ENCODE measurements at regions not wholly inside any gene's neighbourhood (a gene's known extent, or its start where the extent isn't known, plus 50 kb on each side); places are given as distances from the start of the nearest gene placed in this dataset.

DNA sequence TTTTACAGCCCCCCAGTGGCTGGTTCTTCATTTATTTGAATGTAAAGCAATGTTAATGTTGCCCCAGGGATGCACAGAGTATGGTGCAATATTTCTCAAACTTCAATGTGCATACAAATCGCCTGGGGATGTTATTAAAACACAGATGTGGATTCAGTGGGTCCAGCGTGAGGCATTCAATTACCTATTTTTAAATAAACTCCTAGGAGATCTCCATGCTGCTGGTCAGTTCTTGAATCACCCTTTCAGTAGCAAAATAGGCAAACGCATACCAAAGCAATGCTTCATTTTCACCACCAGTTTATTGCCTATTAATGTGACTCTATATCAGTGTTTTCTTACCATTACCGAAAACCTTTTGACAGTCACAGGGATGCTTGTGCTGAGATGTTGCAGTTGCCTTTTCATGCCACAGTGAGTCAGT, 530.7 kb downstream of the CBLN2 start:
- DNase-seq (ENCODE audit: low spot score), result no peak
- TF ChIP-seq, protein P1, sequence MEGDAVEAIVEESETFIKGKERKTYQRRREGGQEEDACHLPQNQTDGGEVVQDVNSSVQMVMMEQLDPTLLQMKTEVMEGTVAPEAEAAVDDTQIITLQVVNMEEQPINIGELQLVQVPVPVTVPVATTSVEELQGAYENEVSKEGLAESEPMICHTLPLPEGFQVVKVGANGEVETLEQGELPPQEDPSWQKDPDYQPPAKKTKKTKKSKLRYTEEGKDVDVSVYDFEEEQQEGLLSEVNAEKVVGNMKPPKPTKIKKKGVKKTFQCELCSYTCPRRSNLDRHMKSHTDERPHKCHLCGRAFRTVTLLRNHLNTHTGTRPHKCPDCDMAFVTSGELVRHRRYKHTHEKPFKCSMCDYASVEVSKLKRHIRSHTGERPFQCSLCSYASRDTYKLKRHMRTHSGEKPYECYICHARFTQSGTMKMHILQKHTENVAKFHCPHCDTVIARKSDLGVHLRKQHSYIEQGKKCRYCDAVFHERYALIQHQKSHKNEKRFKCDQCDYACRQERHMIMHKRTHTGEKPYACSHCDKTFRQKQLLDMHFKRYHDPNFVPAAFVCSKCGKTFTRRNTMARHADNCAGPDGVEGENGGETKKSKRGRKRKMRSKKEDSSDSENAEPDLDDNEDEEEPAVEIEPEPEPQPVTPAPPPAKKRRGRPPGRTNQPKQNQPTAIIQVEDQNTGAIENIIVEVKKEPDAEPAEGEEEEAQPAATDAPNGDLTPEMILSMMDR (IDR thresholded peaks at IDR 0.05), result no peak
- Histone ChIP-seq H3K27ac (no peak overlapping the region), H3K4me3 (no peak overlapping the region)

- DNase-seq (ENCODE audit: low spot score), result no peak
- H3K4me3 ChIP-seq, result no peak overlapping the region
- TF ChIP-seq, protein P1 (IDR thresholded peaks at IDR 0.05), result no peak
- no peak overlapping the region for H3K27ac ChIP-seq
Observed at GRCh38 chr18:71998547-71999097, 545.5 kb downstream of the CBLN2 start.

DNA sequence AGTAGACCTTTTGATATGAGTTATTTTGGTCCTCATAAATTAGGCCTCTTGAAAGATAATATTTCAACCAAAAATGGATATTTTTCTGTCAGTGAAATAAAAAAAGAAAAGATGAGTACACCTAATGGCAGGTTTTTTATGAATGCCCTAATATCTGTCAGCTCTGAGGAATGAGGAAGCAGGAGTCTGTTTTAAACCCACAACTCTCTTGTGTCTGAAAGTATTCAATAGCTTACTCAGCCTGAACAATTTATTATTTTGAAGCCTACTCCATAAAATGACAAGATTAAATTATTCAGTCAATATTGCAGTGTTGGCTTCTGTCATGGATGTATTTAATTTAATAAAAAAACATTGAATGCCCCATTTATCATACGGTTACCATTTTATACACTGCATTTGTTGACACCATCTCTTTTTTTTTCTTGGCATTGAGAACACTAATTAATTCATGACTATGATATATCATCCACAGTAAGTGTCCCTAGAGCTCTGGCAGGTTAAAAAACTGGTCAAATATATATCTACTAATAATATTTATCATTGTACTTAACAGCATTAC, 548.2 kb downstream of the CBLN2 start:
- no peak for DNase-seq (ENCODE audit: low spot score)
- H3K4me3 ChIP-seq, result no peak overlapping the region
- H3K27ac ChIP-seq, result no peak overlapping the region
- TF ChIP-seq, protein P1 (IDR thresholded peaks at IDR 0.05), result no peak

DNA sequence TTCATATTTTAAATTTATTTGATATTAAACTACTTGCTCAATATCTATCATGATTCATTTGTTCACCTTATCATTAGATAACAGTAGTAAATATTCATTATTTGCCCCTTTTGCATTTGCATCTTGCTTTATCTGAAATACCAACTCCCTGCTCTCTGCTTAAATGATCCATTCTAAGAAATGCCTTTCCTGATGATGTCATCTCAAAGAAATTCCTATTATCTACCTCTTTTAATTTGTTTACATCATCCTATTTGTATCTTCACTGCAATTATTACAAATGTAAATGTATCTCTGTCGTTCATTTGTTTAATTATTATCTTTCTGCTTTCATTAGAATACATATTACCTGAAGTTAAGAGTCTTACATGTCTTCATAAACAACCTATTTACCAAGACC, 549.9 kb downstream of the CBLN2 start:
- DNase-seq (ENCODE audit: low spot score), result no peak
- H3K4me3 ChIP-seq, result no peak overlapping the region
- H3K27ac ChIP-seq, result no peak overlapping the region
- TF ChIP-seq, protein P1 (IDR thresholded peaks at IDR 0.05), result no peak

DNA sequence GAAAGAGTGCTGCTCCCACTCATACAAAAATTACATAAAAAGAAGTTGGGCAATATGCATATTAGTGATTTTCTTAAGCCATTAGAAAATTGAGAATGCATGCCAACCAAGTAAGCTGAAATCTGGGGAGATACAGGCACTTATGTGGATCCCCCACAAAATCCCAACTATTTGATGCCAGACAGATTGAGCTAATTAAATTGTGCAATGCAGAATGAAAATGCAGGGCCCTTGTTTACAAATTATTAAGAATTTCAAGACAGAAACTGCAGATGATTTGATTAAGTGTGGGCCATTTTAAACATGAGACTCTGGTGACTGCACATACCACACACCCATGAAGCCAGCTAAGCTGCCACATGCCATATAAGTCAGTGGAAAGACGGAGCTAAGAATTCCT, 554.5 kb downstream of the CBLN2 start:
- DNase-seq (ENCODE audit: low spot score), result no peak
- Histone ChIP-seq H3K4me3 (no peak overlapping the region), H3K27ac (no peak overlapping the region)
- TF ChIP-seq, protein P1 (IDR thresholded peaks at IDR 0.05), result no peak

DNA sequence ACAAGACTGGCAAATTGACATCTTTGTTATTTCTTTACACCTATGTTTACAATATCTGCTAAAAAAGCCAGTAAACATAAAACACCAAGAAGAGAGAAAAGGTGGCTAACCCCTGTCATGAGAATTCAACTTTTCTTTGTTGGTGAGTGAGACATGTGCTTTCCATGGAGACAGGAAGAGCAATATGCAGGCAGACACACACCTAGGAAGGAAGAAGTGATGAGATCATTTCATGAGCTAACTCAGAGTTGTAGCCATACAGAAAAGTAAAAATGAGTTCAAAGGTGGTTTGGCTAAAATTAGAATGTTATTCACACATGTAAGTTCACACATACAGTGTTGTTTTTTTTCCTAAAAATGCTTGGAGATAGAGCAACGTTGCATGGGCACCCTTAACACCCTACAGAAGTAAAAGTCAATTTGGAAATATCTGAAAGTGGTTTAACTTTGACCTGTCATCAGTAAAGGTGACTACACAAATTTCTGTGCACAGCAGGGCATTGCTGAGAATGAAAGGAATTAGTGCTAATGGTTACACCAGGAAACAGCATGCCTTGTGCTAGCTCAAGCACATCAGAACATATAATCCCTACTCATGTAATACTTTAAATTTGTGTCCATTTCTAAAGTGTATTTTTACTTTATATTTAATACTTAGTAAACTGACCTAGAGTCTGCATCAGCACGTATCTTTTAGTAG, 557.6 kb downstream of the CBLN2 start:
- H3K4me3 ChIP-seq, result no peak overlapping the region
- H3K27ac ChIP-seq, result no peak overlapping the region
- TF ChIP-seq, protein P1 (IDR thresholded peaks at IDR 0.05), result no peak
- DNase-seq (ENCODE audit: low spot score), result no peak

- Histone ChIP-seq H3K27ac (no peak overlapping the region), H3K4me3 (no peak overlapping the region)
- TF ChIP-seq, protein P1 (IDR thresholded peaks at IDR 0.05), result no peak
- no peak for DNase-seq (ENCODE audit: low spot score)
Observed at GRCh38 chr18:71976744-71977143, 567.4 kb downstream of the CBLN2 start.
